ENCODE measurements at regions not wholly inside any gene's neighbourhood (a gene's known extent, or its start where the extent isn't known, plus 50 kb on each side); places are given as distances from the start of the nearest gene placed in this dataset.

GRCh38 chr14:53346988-53347387 lies 193.9 kb upstream of the DDHD1 start:
- H3K4me3 ChIP-seq (ENCODE audit: low read depth, low read length), result no peak overlapping the region
- DNase-seq (ENCODE audit: low read depth, low spot score), result no peak
- POLR2A ChIA-PET, result no interaction called here
- no peak for TF ChIP-seq CTCF (IDR thresholded peaks at IDR 0.05; ENCODE audit: low read depth, low read length)
- CTCF ChIA-PET, result no interaction called here
- H3K27me3 ChIP-seq (ENCODE audit: control insufficient read depth, insufficient read depth, low read length), result no peaks in the 10 kb centered on the region
- no peaks in the 10 kb centered on the region for H3K9me3 ChIP-seq (ENCODE audit: control insufficient read depth, insufficient read depth, low read length)
- no peak overlapping the region for H3K27ac ChIP-seq (ENCODE audit: low read depth, low read length)

DNA sequence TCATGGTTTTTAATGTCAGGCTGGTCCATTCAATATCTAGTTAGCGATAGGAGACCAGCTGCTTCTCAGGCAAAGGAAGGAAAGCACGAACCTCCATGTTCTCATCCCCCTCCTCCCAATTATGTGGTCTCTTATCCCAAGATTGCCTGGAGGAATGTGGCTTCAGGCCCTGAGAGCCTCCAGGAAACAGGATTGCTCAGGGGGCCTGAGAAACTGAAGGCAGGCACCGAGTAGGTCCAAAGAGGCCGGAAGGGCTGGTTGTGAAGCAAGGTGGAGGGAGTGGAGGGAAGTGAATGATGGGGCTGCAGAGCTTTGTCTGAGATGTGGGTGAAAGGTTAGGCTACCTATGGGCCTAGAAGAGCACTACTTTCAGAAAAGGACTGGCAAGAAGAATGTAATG lies 188.2 kb upstream of the DDHD1 start:
- POLR2A ChIA-PET, result no interaction called here
- Histone ChIP-seq H3K27me3 (ENCODE audit: control insufficient read depth, insufficient read depth, low read length) (no peaks in the 10 kb centered on the region), H3K27ac (ENCODE audit: low read depth, low read length) (no peak overlapping the region), H3K9me3 (ENCODE audit: control insufficient read depth, insufficient read depth, low read length) (no peaks in the 10 kb centered on the region), H3K4me3 (ENCODE audit: low read depth, low read length) (no peak overlapping the region)
- CTCF ChIA-PET, result interaction anchor here (0.9 kb wide), 1 partner anchor 46 kb away, joined by 3 read pairs; no protein-coding TSS in a partner anchor
- no peak for TF ChIP-seq CTCF (IDR thresholded peaks at IDR 0.05; ENCODE audit: low read depth, low read length)
- DNase-seq (ENCODE audit: low read depth, low spot score), result no peak

DNA sequence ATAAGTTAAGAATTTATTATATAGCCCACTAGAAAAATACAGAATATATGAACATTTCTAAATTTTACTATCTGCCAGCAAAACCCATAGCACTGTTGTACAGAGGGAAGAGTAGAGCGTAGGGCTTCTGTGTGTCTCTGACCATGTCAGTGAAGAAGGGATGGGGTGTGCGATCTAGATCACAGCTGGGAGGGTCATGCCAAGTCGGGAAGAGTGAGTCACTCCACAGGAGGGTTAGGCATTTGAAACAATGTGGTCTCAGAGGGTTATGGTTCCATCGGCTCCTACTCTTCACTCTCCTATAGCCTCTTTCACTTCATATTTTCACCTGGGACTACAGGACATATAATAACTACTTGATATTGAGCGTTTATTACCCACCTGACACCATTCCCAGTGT lies 185.1 kb upstream of the DDHD1 start:
- ChIA-PET POLR2A (no interaction called here), CTCF (interaction anchor here (1.0 to 2.2 kb wide), 2 partner anchors 12 to 42 kb away, joined by 5 read pairs; no protein-coding TSS in a partner anchor)
- no peaks in the 10 kb centered on the region for H3K27me3 ChIP-seq (ENCODE audit: control insufficient read depth, insufficient read depth, low read length)
- peak; percentile 7 for DNase-seq (ENCODE audit: low read depth, low spot score)
- H3K9me3 ChIP-seq (ENCODE audit: control insufficient read depth, insufficient read depth, low read length), result no peaks in the 10 kb centered on the region
- H3K27ac ChIP-seq (ENCODE audit: low read depth, low read length), result no peak overlapping the region
- no peak for TF ChIP-seq CTCF (IDR thresholded peaks at IDR 0.05; ENCODE audit: low read depth, low read length)
- no peak overlapping the region for H3K4me3 ChIP-seq (ENCODE audit: low read depth, low read length)

DNA sequence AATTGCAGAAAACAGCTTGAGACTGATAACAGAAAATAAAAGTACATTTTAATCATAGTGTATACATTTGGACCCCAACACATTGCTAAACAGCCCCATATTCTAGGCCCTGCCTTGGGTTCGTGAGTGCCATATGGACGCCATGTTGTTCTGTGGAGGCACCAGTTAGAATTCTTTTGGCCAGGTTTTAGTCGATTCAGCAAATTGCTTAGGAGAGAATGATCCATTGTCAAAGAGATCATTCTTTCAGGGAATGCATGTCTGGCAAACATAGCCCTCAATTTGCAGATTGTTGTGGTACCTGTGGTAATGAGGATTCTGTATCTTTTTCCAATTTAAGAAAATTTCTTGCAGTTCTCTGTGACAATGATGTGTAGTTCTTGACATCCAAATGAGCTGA lies 183.6 kb upstream of the DDHD1 start:
- no peak for TF ChIP-seq CTCF (IDR thresholded peaks at IDR 0.05; ENCODE audit: low read depth, low read length)

DNA sequence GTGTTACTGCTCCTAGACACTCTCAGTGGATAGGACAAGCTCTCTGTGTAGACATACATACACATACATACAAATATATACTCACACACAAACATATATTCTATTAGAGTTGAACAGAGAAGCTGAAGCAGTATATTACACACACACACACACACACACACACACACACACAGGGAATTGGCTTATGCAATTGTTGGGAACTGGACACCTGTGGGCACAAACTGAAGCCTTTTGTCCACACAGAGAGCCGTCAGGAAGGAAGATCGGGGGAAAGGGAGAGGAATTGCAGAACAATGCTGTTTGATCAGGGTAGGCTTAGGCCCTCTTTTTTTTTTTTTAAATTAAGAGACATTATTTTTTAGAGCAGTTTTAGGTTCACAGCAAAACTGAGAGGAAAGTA lies 180.7 kb upstream of the DDHD1 start:
- TF ChIP-seq CTCF (IDR thresholded peaks at IDR 0.05; ENCODE audit: low read depth, low read length), result no peak
- DNase-seq (ENCODE audit: low read depth, low spot score), result no peak

More for the DNA sequence above, 183.6 kb upstream of the DDHD1 start:
- ChIA-PET POLR2A (no interaction called here), CTCF (interaction anchor here (2.4 kb wide), 1 partner anchor 11 kb away, joined by 10 read pairs; no protein-coding TSS in a partner anchor)
- Histone ChIP-seq H3K9me3 (ENCODE audit: control insufficient read depth, insufficient read depth, low read length) (no peaks in the 10 kb centered on the region), H3K27ac (ENCODE audit: low read depth, low read length) (no peak overlapping the region), H3K4me3 (ENCODE audit: low read depth, low read length) (no peak overlapping the region), H3K27me3 (ENCODE audit: control insufficient read depth, insufficient read depth, low read length) (no peaks in the 10 kb centered on the region)
- no peak for DNase-seq (ENCODE audit: low read depth, low spot score)

More for the DNA sequence above, 180.7 kb upstream of the DDHD1 start:
- Histone ChIP-seq H3K4me3 (ENCODE audit: low read depth, low read length) (no peak overlapping the region), H3K27me3 (ENCODE audit: control insufficient read depth, insufficient read depth, low read length) (no peaks in the 10 kb centered on the region), H3K9me3 (ENCODE audit: control insufficient read depth, insufficient read depth, low read length) (no peaks in the 10 kb centered on the region), H3K27ac (ENCODE audit: low read depth, low read length) (no peak overlapping the region)
- CTCF ChIA-PET, result no interaction called here
- POLR2A ChIA-PET, result no interaction called here
